IMR-90 (cell line): ENCODE measurements at regions not wholly inside any gene's neighbourhood (a gene's known extent, or its start where the extent isn't known, plus 50 kb on each side); places are given as distances from the start of the nearest gene placed in this dataset.

ENCODE experiments used
- ATAC-seq: fragments of 200-7000 bp; cut with Tn5 transposase; 2 replicates; pipeline ENCODE4 v1.9.1; 2020; ENCODE audit warnings: low read depth, mild to moderate bottlenecking, moderate library complexity
- BruUV-seq: library from RNA; stranded (reverse); fragments of 400-500 nt; replicated peaks from 2 replicates; lab custom pipeline; 2021; lab: Mats Ljungman, UMichigan
- CTCF ChIA-PET: fragments of 300-600 bp; formaldehyde crosslinking; extraction: SDS; loops from one replicate; lab custom pipeline; 2021; ENCODE audit warnings: antibody characterized with exemption; lab: Yijun Ruan, JAX
- POLR2A ChIA-PET: fragments of 300-600 bp; sonication (Branson Sonifier 250); formaldehyde crosslinking; loops from one replicate; lab custom pipeline; 2022; ENCODE audit warnings: antibody characterized with exemption; ENCODE audit not compliant: unreplicated experiment; lab: Charles Lee
- DNase-seq: peaks from one replicate; pipeline ENCODE4 v3.0.0; 2013
- H2AFZ ChIP-seq: replicated peaks from 2 replicates; pipeline ENCODE3; 2013; ENCODE audit warnings: low read length, mild to moderate bottlenecking; ENCODE audit not compliant: poor library complexity
- H2AK5ac ChIP-seq: 2 replicates; pipeline ENCODE4 v1.6.1; 2013; ENCODE audit warnings: low read depth, low read length, inconsistent platforms
- H2AK9ac ChIP-seq: replicated peaks from 2 replicates; pipeline ENCODE3; 2013; ENCODE audit warnings: mild to moderate bottlenecking, low read depth, low read length, moderate library complexity; ENCODE audit not compliant: poor library complexity
- H2BK120ac ChIP-seq: 2 replicates; pipeline ENCODE4 v1.6.1; 2013; ENCODE audit warnings: low read depth, low read length, inconsistent platforms
- H2BK15ac ChIP-seq: 3 replicates; pipeline ENCODE4 v1.6.1; 2013; ENCODE audit warnings: low read depth, low read length, inconsistent platforms
- H2BK20ac ChIP-seq: 2 replicates; pipeline ENCODE4 v1.6.1; 2013; ENCODE audit warnings: low read depth, mild to moderate bottlenecking, inconsistent platforms, low read length, moderate library complexity
- H2BK5ac ChIP-seq: 2 replicates; pipeline ENCODE4 v1.6.1; 2013; ENCODE audit warnings: mild to moderate bottlenecking, low read depth, low read length, inconsistent platforms; ENCODE audit not compliant: poor library complexity, severe bottlenecking
- H3K14ac ChIP-seq: replicated peaks from 2 replicates; pipeline ENCODE4 v1.6.1; 2013; ENCODE audit warnings: low read depth, low read length, inconsistent platforms
- H3K18ac ChIP-seq: 2 replicates; pipeline ENCODE4 v1.6.1; 2013; ENCODE audit warnings: low read depth, low read length, control low read depth
- H3K23ac ChIP-seq: 2 replicates; pipeline ENCODE4 v1.6.1; 2013; ENCODE audit warnings: low read depth, low read length, inconsistent platforms
- H3K27ac ChIP-seq: 2 replicates; pipeline ENCODE4 v1.5.1; 2013; ENCODE audit warnings: mild to moderate bottlenecking, control low read depth, low read length; ENCODE audit not compliant: insufficient read depth
- H3K27me3 ChIP-seq: 2 replicates; pipeline ENCODE4 v1.6.1; 2013; ENCODE audit warnings: low read length; ENCODE audit not compliant: control insufficient read depth, insufficient read depth
- H3K36me3 ChIP-seq: 2 replicates; pipeline ENCODE4 v1.6.1; 2013; ENCODE audit warnings: low read length, mixed read lengths; ENCODE audit not compliant: control insufficient read depth, insufficient read depth
- H3K4ac ChIP-seq: 2 replicates; pipeline ENCODE4 v1.6.1; 2013; ENCODE audit warnings: low read depth, low read length, inconsistent platforms
- H3K4me1 ChIP-seq: 2 replicates; pipeline ENCODE4 v1.6.1; 2013; ENCODE audit warnings: low read length, mixed read lengths; ENCODE audit not compliant: control insufficient read depth, insufficient read depth
- H3K4me2 ChIP-seq: 2 replicates; pipeline ENCODE4 v1.6.1; 2013; ENCODE audit warnings: low read depth, mild to moderate bottlenecking, control low read depth, low read length, moderate library complexity
- H3K4me3 ChIP-seq: 2 replicates; pipeline ENCODE4 v1.5.1; 2013; ENCODE audit warnings: low read depth, mild to moderate bottlenecking, control low read depth, low read length, moderate library complexity; ENCODE audit not compliant: insufficient read depth
- H3K56ac ChIP-seq: 2 replicates; pipeline ENCODE4 v1.6.1; 2013; ENCODE audit warnings: low read length, inconsistent platforms; ENCODE audit not compliant: insufficient read depth; ENCODE audit errors: extremely low read depth
- H3K79me1 ChIP-seq, 2 experiments: 2 replicates each; pipeline ENCODE4 v1.6.1; 2013; ENCODE audit warnings: low read length in 2 of 2, inconsistent platforms in 1 of 2, low read depth in 1 of 2
- H3K9ac ChIP-seq: 2 replicates; pipeline ENCODE4 v1.6.1; 2013; ENCODE audit warnings: low read depth, low read length, control low read depth
- H3K9me1 ChIP-seq: 2 replicates; pipeline ENCODE4 v1.6.1; 2013; ENCODE audit warnings: low read length, inconsistent platforms; ENCODE audit not compliant: insufficient read depth
- H3K9me3 ChIP-seq: 2 replicates; pipeline ENCODE4 v1.6.1; 2013; ENCODE audit warnings: low read length; ENCODE audit not compliant: control insufficient read depth, insufficient read depth
- H4K20me1 ChIP-seq: 2 replicates; pipeline ENCODE4 v1.6.1; 2013; ENCODE audit warnings: low read length, inconsistent platforms; ENCODE audit not compliant: insufficient read depth
- H4K5ac ChIP-seq: 2 replicates; pipeline ENCODE4 v1.6.1; 2013; ENCODE audit warnings: mild to moderate bottlenecking, low read depth, low read length, control low read depth
- H4K8ac ChIP-seq, 2 experiments: 2 replicates each; pipeline ENCODE4 v1.6.1; 2013; ENCODE audit warnings: low read depth in 2 of 2, low read length in 2 of 2, control low read depth in 1 of 2, inconsistent platforms in 1 of 2
- H4K91ac ChIP-seq: 2 replicates; pipeline ENCODE4 v1.6.1; 2013; ENCODE audit warnings: low read depth, low read length, inconsistent platforms; ENCODE audit not compliant: insufficient read depth
- BHLHE40 ChIP-seq: fragments of 150-350 bp; IDR thresholded peaks from 2 replicates; pipeline ENCODE4 v1.6.1; 2016; ENCODE audit warnings: mild to moderate bottlenecking, low read depth, low read length
- CHD1 ChIP-seq: IDR thresholded peaks from 2 replicates; pipeline ENCODE4 v1.6.1; 2012; ENCODE audit warnings: low read depth, low read length, improper control_type of control experiment
- FOS ChIP-seq: fragments of 150-350 bp; IDR thresholded peaks from 2 replicates; pipeline ENCODE4 v1.6.1; 2016; ENCODE audit warnings: low read depth, low read length
- MAZ ChIP-seq: IDR thresholded peaks from 2 replicates; pipeline ENCODE4 v1.6.1; 2012; ENCODE audit warnings: low read depth, mild to moderate bottlenecking, low read length, improper control_type of control experiment, moderate library complexity, borderline replicate concordance
- MXI1 ChIP-seq: IDR thresholded peaks from 2 replicates; pipeline ENCODE4 v1.6.1; 2012; ENCODE audit warnings: low read depth, mild to moderate bottlenecking, low read length, moderate library complexity, borderline replicate concordance
- NFE2L2 ChIP-seq: fragments of 150-350 bp; IDR thresholded peaks from 2 replicates; pipeline ENCODE4 v1.6.1; 2016; ENCODE audit warnings: low read depth, mild to moderate bottlenecking, low read length
- RCOR1 ChIP-seq: IDR thresholded peaks from 2 replicates; pipeline ENCODE4 v1.6.1; 2012; ENCODE audit warnings: mild to moderate bottlenecking, low read length, improper control_type of control experiment; ENCODE audit not compliant: insufficient replicate concordance
- RFX5 ChIP-seq: IDR thresholded peaks from 2 replicates; pipeline ENCODE4 v1.8.0; 2012; ENCODE audit warnings: low read depth, mild to moderate bottlenecking, low read length, moderate library complexity
- WGBS, 2 experiments: methylation state at CpG; one replicate each; pipeline versions ENCODE4 v1.1.5 to v1.1.7; 2013; ENCODE audit warnings: missing lambda C conversion rate in 2 of 2; ENCODE audit not compliant: insufficient read length in 1 of 2; ENCODE audit errors: extremely low coverage in 2 of 2; 5-methylcytosine and 5-hydroxymethylcytosine counted together
- dilution Hi-C: fragments of 300-500 bp; cut with HindIII; formaldehyde crosslinking; loops from one replicate; pipeline ENCODE4 v1.14.3; 2018; ENCODE audit warnings: low sequenced_read_pairs; ENCODE audit not compliant: unreplicated experiment
- in situ Hi-C: fragments of 300-500 bp; cut with MboI; formaldehyde crosslinking; loops from 3 replicates; pipeline ENCODE4 v1.14.3; 2019; ENCODE audit warnings: low sequenced_read_pairs, inconsistent platforms, mixed read lengths
- intact Hi-C: fragments of 100-400 bp; cut with micrococcal nuclease; formaldehyde crosslinking; loops from 2 replicates; pipeline ENCODE4 v1.10.0; 2022

- H3K4me2 ChIP-seq = no peak overlapping the region
- H3K4me3 ChIP-seq = no peak overlapping the region
- no peaks in the 10 kb centered on the region for H3K9me3 ChIP-seq
- TF ChIP-seq BHLHE40 = no peak
- TF ChIP-seq MXI1 = no peak
- TF ChIP-seq CHD1 = no peak
- TF ChIP-seq MAZ = no peak
- no peak for TF ChIP-seq NFE2L2
- no peak for TF ChIP-seq RCOR1
- no peak for TF ChIP-seq FOS
- no peak for TF ChIP-seq RFX5
- DNase-seq = no peak
- H4K20me1 ChIP-seq = no peaks in the 10 kb centered on the region
- H2BK15ac ChIP-seq = no peak overlapping the region
- intact Hi-C loops = no loop called here
- no peaks in the 10 kb centered on the region for H3K36me3 ChIP-seq
- no peak overlapping the region for H3K56ac ChIP-seq
- H3K79me1 ChIP-seq = no peaks in the 10 kb centered on the region
- ChIA-PET CTCF (no interaction called here), POLR2A (no interaction called here)
- H3K4ac ChIP-seq = no peak overlapping the region
- H4K8ac ChIP-seq = no peak overlapping the region
- H2BK120ac ChIP-seq = no peak overlapping the region
- no CpG with 5 or more reads among the region's 2 CpGs for WGBS, 2 experiments
- H2BK5ac ChIP-seq = no peak overlapping the region
- H3K27ac ChIP-seq = no peak overlapping the region
- dilution Hi-C loops = no loop called here
- no peak overlapping the region for H2AK5ac ChIP-seq
- no peak overlapping the region for H2AFZ ChIP-seq
- no peaks in the 10 kb centered on the region for H3K9me1 ChIP-seq
- no TSS peak for BruUV-seq
- no peak overlapping the region for H3K14ac ChIP-seq
- in situ Hi-C loops = no loop called here
- H3K27me3 ChIP-seq = no peaks in the 10 kb centered on the region
- H4K91ac ChIP-seq = no peak overlapping the region
- H3K4me1 ChIP-seq = no peaks in the 10 kb centered on the region
- no peak overlapping the region for H4K5ac ChIP-seq
- H2AK9ac ChIP-seq = no peak overlapping the region
- no peak overlapping the region for H2BK20ac ChIP-seq
- H3K9ac ChIP-seq = no peak overlapping the region
- no peak for ATAC-seq
- no peak overlapping the region for H3K18ac ChIP-seq
- H3K23ac ChIP-seq = no peak overlapping the region
Measured at GRCh38 chr4:60384516-60384915, 815.6 kb upstream of the ADGRL3 start.
